PC-9 (cell line): ENCODE measurements at regions not wholly inside any gene's neighbourhood (a gene's known extent, or its start where the extent isn't known, plus 50 kb on each side); places are given as distances from the start of the nearest gene placed in this dataset.

Experiments used
- CTCF ChIP-seq: fragments of 200-600 bp; sonication (generic); conservative IDR thresholded peaks from 2 replicates; pipeline ENCODE4 v1.6.1; 2017; ENCODE audit warnings: mixed run types, antibody characterized with exemption, mild to moderate bottlenecking, moderate library complexity
- EZH2 ChIP-seq: fragments of 200-600 bp; sonication (generic); IDR thresholded peaks from 2 replicates; pipeline ENCODE4 v1.8.0; 2017; ENCODE audit warnings: antibody characterized with exemption, low read depth

- no peak for TF ChIP-seq CTCF
- no peak for TF ChIP-seq EZH2
Measured at GRCh38 chr6:110527516-110527915, 51.1 kb upstream of the SLC22A16 start.
